ENCODE measurements at regions not wholly inside any gene's neighbourhood (a gene's known extent, or its start where the extent isn't known, plus 50 kb on each side); places are given as distances from the start of the nearest gene placed in this dataset.

DNA sequence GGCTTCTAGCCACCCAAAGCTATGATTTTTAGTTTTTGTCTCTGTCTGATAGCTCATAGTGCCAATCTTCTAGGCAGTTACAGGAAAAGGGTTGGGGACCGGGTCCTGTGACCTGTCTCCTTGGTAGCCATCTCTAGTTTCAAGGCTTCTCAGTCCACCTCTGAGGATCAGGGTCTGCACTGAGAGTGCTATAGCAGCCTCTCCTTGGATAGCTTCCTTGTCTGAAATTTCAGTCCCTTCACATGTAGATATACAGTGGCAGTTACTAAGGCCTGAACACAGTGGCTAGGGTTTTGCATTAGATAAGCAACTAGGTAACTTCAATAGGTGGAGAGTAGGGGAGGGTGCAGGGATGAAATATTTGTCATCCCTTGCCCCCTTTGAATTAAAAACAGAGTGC is 321.3 kb downstream of the SEMA3D start:
- H3K4me1 ChIP-seq (ENCODE audit: insufficient read depth), result peaks cover 8% of the 10 kb centered on the region; the same call in 1 of the 2 replicates
- H3K79me2 ChIP-seq (replicated peaks; ENCODE audit: insufficient read depth), result no peaks in the 10 kb centered on the region
- H3K9me3 Mint-ChIP-seq, result no peaks in the 10 kb centered on the region
- no peaks in the 10 kb centered on the region for H3F3A ChIP-seq (replicated peaks; ENCODE audit: low read depth)
- H3K27me3 Mint-ChIP-seq (ENCODE audit: insufficient read depth, low read depth, poor library complexity), result peaks cover 1% of the 10 kb centered on the region
- no peak overlapping the region for H3K4me3 Mint-ChIP-seq
- DNase-seq (ENCODE audit: low spot score) (peak; percentile 7), ATAC-seq (peak; percentile 62)
- no peak overlapping the region for H3K27ac ChIP-seq (ENCODE audit: low read depth)
- H3K9me2 ChIP-seq (ENCODE audit: insufficient read depth), result no peaks in the 10 kb centered on the region
- peaks cover 6% of the 10 kb centered on the region; the same call in 2 of the 3 replicates for H3K4me1 Mint-ChIP-seq
- no peaks in the 10 kb centered on the region for H4K20me1 ChIP-seq (replicated peaks; ENCODE audit: insufficient read depth)
- no peak overlapping the region for H3K4me3 ChIP-seq
- no peaks in the 10 kb centered on the region for H3K36me3 ChIP-seq (ENCODE audit: insufficient read depth)
- 0 out of 2 replicates have a peak overlapping the region, but pooled peaks have one; percentile 34 for H3K27ac Mint-ChIP-seq
- no peak for TF ChIP-seq JUNB (IDR thresholded peaks at IDR 0.05; ENCODE audit: unreplicated experiment)
- TF ChIP-seq, protein P1, sequence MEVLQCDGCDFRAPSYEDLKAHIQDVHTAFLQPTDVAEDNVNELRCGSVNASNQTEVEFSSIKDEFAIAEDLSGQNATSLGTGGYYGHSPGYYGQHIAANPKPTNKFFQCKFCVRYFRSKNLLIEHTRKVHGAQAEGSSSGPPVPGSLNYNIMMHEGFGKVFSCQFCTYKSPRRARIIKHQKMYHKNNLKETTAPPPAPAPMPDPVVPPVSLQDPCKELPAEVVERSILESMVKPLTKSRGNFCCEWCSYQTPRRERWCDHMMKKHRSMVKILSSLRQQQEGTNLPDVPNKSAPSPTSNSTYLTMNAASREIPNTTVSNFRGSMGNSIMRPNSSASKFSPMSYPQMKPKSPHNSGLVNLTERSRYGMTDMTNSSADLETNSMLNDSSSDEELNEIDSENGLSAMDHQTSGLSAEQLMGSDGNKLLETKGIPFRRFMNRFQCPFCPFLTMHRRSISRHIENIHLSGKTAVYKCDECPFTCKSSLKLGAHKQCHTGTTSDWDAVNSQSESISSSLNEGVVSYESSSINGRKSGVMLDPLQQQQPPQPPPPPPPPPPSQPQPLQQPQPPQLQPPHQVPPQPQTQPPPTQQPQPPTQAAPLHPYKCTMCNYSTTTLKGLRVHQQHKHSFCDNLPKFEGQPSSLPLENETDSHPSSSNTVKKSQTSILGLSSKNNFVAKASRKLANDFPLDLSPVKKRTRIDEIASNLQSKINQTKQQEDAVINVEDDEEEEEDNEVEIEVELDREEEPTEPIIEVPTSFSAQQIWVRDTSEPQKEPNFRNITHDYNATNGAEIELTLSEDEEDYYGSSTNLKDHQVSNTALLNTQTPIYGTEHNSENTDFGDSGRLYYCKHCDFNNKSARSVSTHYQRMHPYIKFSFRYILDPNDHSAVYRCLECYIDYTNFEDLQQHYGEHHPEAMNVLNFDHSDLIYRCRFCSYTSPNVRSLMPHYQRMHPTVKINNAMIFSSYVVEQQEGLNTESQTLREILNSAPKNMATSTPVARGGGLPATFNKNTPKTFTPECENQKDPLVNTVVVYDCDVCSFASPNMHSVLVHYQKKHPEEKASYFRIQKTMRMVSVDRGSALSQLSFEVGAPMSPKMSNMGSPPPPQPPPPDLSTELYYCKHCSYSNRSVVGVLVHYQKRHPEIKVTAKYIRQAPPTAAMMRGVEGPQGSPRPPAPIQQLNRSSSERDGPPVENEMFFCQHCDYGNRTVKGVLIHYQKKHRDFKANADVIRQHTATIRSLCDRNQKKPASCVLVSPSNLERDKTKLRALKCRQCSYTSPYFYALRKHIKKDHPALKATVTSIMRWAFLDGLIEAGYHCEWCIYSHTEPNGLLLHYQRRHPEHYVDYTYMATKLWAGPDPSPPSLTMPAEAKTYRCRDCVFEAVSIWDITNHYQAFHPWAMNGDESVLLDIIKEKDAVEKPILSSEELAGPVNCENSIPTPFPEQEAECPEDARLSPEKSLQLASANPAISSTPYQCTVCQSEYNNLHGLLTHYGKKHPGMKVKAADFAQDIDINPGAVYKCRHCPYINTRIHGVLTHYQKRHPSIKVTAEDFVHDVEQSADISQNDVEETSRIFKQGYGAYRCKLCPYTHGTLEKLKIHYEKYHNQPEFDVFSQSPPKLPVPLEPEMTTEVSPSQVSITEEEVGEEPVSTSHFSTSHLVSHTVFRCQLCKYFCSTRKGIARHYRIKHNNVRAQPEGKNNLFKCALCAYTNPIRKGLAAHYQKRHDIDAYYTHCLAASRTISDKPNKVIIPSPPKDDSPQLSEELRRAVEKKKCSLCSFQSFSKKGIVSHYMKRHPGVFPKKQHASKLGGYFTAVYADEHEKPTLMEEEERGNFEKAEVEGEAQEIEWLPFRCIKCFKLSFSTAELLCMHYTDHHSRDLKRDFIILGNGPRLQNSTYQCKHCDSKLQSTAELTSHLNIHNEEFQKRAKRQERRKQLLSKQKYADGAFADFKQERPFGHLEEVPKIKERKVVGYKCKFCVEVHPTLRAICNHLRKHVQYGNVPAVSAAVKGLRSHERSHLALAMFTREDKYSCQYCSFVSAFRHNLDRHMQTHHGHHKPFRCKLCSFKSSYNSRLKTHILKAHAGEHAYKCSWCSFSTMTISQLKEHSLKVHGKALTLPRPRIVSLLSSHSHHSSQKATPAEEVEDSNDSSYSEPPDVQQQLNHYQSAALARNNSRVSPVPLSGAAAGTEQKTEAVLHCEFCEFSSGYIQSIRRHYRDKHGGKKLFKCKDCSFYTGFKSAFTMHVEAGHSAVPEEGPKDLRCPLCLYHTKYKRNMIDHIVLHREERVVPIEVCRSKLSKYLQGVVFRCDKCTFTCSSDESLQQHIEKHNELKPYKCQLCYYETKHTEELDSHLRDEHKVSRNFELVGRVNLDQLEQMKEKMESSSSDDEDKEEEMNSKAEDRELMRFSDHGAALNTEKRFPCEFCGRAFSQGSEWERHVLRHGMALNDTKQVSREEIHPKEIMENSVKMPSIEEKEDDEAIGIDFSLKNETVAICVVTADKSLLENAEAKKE (CRISPR knock-in tag; IDR thresholded peaks at IDR 0.05), result no peak
- H3K4me2 ChIP-seq, result no peak overlapping the region
- H2AFZ ChIP-seq, result peak overlapping the region; percentile 80; the same call in 1 of the 2 replicates
- H3K36me3 Mint-ChIP-seq (ENCODE audit: low read depth), result no peaks in the 10 kb centered on the region
- H3K27me3 ChIP-seq (ENCODE audit: insufficient read depth), result no peaks in the 10 kb centered on the region

DNA sequence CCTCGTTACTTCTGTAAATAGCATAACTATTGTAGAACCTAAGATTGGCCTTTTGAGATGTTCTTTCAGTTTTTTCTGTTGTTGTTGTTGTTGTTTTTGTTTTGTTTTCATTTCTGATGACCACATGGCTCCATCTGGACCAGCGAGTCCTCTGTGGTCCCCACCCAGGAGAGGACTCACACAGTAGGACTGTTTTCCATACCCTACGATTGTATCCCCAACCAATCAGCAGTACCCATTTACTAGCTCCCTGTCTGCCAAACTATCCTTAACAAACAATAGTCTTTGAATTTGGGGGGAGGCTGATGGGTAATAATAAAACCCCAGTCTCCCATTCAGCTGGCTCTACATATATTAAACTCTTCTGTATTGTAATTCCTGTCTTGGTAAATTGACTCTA is 329.5 kb downstream of the SEMA3D start:
- Histone ChIP-seq H3K4me2 (no peak overlapping the region), H2AFZ (no peak overlapping the region), H3K4me3 (no peak overlapping the region), H4K20me1 (replicated peaks; ENCODE audit: insufficient read depth) (no peaks in the 10 kb centered on the region), H3K27me3 (ENCODE audit: insufficient read depth) (no peaks in the 10 kb centered on the region), H3K9me2 (ENCODE audit: insufficient read depth) (0 out of 2 replicates have a peak, but pooled peaks cover 7% of the 10 kb centered on the region), H3F3A (replicated peaks; ENCODE audit: low read depth) (no peaks in the 10 kb centered on the region), H3K36me3 (ENCODE audit: insufficient read depth) (no peaks in the 10 kb centered on the region), H3K27ac (ENCODE audit: low read depth) (no peak overlapping the region), H3K4me1 (ENCODE audit: insufficient read depth) (no peaks in the 10 kb centered on the region), H3K79me2 (replicated peaks; ENCODE audit: insufficient read depth) (no peaks in the 10 kb centered on the region)
- Mint-ChIP-seq H3K4me1 (no peaks in the 10 kb centered on the region), H3K9me3 (peaks cover 10% of the 10 kb centered on the region), H3K27ac (no peak overlapping the region), H3K27me3 (ENCODE audit: insufficient read depth, low read depth, poor library complexity) (no peaks in the 10 kb centered on the region), H3K4me3 (no peak overlapping the region), H3K36me3 (ENCODE audit: low read depth) (peaks cover 10% of the 10 kb centered on the region; the same call in 2 of the 3 replicates)
- no peak for DNase-seq (ENCODE audit: low spot score)
- TF ChIP-seq, protein P2, sequence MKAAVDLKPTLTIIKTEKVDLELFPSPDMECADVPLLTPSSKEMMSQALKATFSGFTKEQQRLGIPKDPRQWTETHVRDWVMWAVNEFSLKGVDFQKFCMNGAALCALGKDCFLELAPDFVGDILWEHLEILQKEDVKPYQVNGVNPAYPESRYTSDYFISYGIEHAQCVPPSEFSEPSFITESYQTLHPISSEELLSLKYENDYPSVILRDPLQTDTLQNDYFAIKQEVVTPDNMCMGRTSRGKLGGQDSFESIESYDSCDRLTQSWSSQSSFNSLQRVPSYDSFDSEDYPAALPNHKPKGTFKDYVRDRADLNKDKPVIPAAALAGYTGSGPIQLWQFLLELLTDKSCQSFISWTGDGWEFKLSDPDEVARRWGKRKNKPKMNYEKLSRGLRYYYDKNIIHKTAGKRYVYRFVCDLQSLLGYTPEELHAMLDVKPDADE (IDR thresholded peaks at IDR 0.05), result no peak
- TF ChIP-seq ZNF114 (CRISPR knock-in tag; IDR thresholded peaks at IDR 0.05) (no peak), NANOG (IDR thresholded peaks at IDR 0.05; ENCODE audit: borderline replicate concordance) (no peak), REST (IDR thresholded peaks at IDR 0.05; ENCODE audit: unreplicated experiment) (no peak), EZH2phosphoT487 (IDR thresholded peaks at IDR 0.05; ENCODE audit: unreplicated experiment) (no peak)
- no peak for ATAC-seq

Measured in GM23338 (cell line).